IMR-90 (cell line): ENCODE measurements at regions not wholly inside any gene's neighbourhood (a gene's known extent, or its start where the extent isn't known, plus 50 kb on each side); places are given as distances from the start of the nearest gene placed in this dataset.

Experiments used
- ATAC-seq: fragments of 200-7000 bp; cut with Tn5 transposase; 2 replicates; pipeline ENCODE4 v1.9.1; 2020; ENCODE audit warnings: low read depth, mild to moderate bottlenecking, moderate library complexity
- BruUV-seq: library from RNA; stranded (reverse); fragments of 400-500 nt; replicated peaks from 2 replicates; lab custom pipeline; 2021; lab: Mats Ljungman, UMichigan
- CTCF ChIA-PET: fragments of 300-600 bp; formaldehyde crosslinking; extraction: SDS; loops from one replicate; lab custom pipeline; 2021; ENCODE audit warnings: antibody characterized with exemption; lab: Yijun Ruan, JAX
- POLR2A ChIA-PET: fragments of 300-600 bp; sonication (Branson Sonifier 250); formaldehyde crosslinking; loops from one replicate; lab custom pipeline; 2022; ENCODE audit warnings: antibody characterized with exemption; ENCODE audit not compliant: unreplicated experiment; lab: Charles Lee
- DNase-seq: peaks from one replicate; pipeline ENCODE4 v3.0.0; 2013
- H2AFZ ChIP-seq: replicated peaks from 2 replicates; pipeline ENCODE3; 2013; ENCODE audit warnings: low read length, mild to moderate bottlenecking; ENCODE audit not compliant: poor library complexity
- H2AK5ac ChIP-seq: 2 replicates; pipeline ENCODE4 v1.6.1; 2013; ENCODE audit warnings: low read depth, low read length, inconsistent platforms
- H2AK9ac ChIP-seq: replicated peaks from 2 replicates; pipeline ENCODE3; 2013; ENCODE audit warnings: mild to moderate bottlenecking, low read depth, low read length, moderate library complexity; ENCODE audit not compliant: poor library complexity
- H2BK120ac ChIP-seq: 2 replicates; pipeline ENCODE4 v1.6.1; 2013; ENCODE audit warnings: low read depth, low read length, inconsistent platforms
- H2BK15ac ChIP-seq: 3 replicates; pipeline ENCODE4 v1.6.1; 2013; ENCODE audit warnings: low read depth, low read length, inconsistent platforms
- H2BK20ac ChIP-seq: 2 replicates; pipeline ENCODE4 v1.6.1; 2013; ENCODE audit warnings: low read depth, mild to moderate bottlenecking, inconsistent platforms, low read length, moderate library complexity
- H2BK5ac ChIP-seq: 2 replicates; pipeline ENCODE4 v1.6.1; 2013; ENCODE audit warnings: mild to moderate bottlenecking, low read depth, low read length, inconsistent platforms; ENCODE audit not compliant: poor library complexity, severe bottlenecking
- H3K14ac ChIP-seq: replicated peaks from 2 replicates; pipeline ENCODE4 v1.6.1; 2013; ENCODE audit warnings: low read depth, low read length, inconsistent platforms
- H3K18ac ChIP-seq: 2 replicates; pipeline ENCODE4 v1.6.1; 2013; ENCODE audit warnings: low read depth, low read length, control low read depth
- H3K23ac ChIP-seq: 2 replicates; pipeline ENCODE4 v1.6.1; 2013; ENCODE audit warnings: low read depth, low read length, inconsistent platforms
- H3K27ac ChIP-seq: 2 replicates; pipeline ENCODE4 v1.5.1; 2013; ENCODE audit warnings: mild to moderate bottlenecking, control low read depth, low read length; ENCODE audit not compliant: insufficient read depth
- H3K27me3 ChIP-seq: 2 replicates; pipeline ENCODE4 v1.6.1; 2013; ENCODE audit warnings: low read length; ENCODE audit not compliant: control insufficient read depth, insufficient read depth
- H3K36me3 ChIP-seq: 2 replicates; pipeline ENCODE4 v1.6.1; 2013; ENCODE audit warnings: low read length, mixed read lengths; ENCODE audit not compliant: control insufficient read depth, insufficient read depth
- H3K4ac ChIP-seq: 2 replicates; pipeline ENCODE4 v1.6.1; 2013; ENCODE audit warnings: low read depth, low read length, inconsistent platforms
- H3K4me1 ChIP-seq: 2 replicates; pipeline ENCODE4 v1.6.1; 2013; ENCODE audit warnings: low read length, mixed read lengths; ENCODE audit not compliant: control insufficient read depth, insufficient read depth
- H3K4me2 ChIP-seq: 2 replicates; pipeline ENCODE4 v1.6.1; 2013; ENCODE audit warnings: low read depth, mild to moderate bottlenecking, control low read depth, low read length, moderate library complexity
- H3K4me3 ChIP-seq: 2 replicates; pipeline ENCODE4 v1.5.1; 2013; ENCODE audit warnings: low read depth, mild to moderate bottlenecking, control low read depth, low read length, moderate library complexity; ENCODE audit not compliant: insufficient read depth
- H3K56ac ChIP-seq: 2 replicates; pipeline ENCODE4 v1.6.1; 2013; ENCODE audit warnings: low read length, inconsistent platforms; ENCODE audit not compliant: insufficient read depth; ENCODE audit errors: extremely low read depth
- H3K79me1 ChIP-seq, 2 experiments: 2 replicates each; pipeline ENCODE4 v1.6.1; 2013; ENCODE audit warnings: low read length in 2 of 2, inconsistent platforms in 1 of 2, low read depth in 1 of 2
- H3K9ac ChIP-seq: 2 replicates; pipeline ENCODE4 v1.6.1; 2013; ENCODE audit warnings: low read depth, low read length, control low read depth
- H3K9me1 ChIP-seq: 2 replicates; pipeline ENCODE4 v1.6.1; 2013; ENCODE audit warnings: low read length, inconsistent platforms; ENCODE audit not compliant: insufficient read depth
- H3K9me3 ChIP-seq: 2 replicates; pipeline ENCODE4 v1.6.1; 2013; ENCODE audit warnings: low read length; ENCODE audit not compliant: control insufficient read depth, insufficient read depth
- H4K20me1 ChIP-seq: 2 replicates; pipeline ENCODE4 v1.6.1; 2013; ENCODE audit warnings: low read length, inconsistent platforms; ENCODE audit not compliant: insufficient read depth
- H4K5ac ChIP-seq: 2 replicates; pipeline ENCODE4 v1.6.1; 2013; ENCODE audit warnings: mild to moderate bottlenecking, low read depth, low read length, control low read depth
- H4K8ac ChIP-seq, 2 experiments: 2 replicates each; pipeline ENCODE4 v1.6.1; 2013; ENCODE audit warnings: low read depth in 2 of 2, low read length in 2 of 2, control low read depth in 1 of 2, inconsistent platforms in 1 of 2
- H4K91ac ChIP-seq: 2 replicates; pipeline ENCODE4 v1.6.1; 2013; ENCODE audit warnings: low read depth, low read length, inconsistent platforms; ENCODE audit not compliant: insufficient read depth
- BHLHE40 ChIP-seq: fragments of 150-350 bp; IDR thresholded peaks from 2 replicates; pipeline ENCODE4 v1.6.1; 2016; ENCODE audit warnings: mild to moderate bottlenecking, low read depth, low read length
- CEBPB ChIP-seq: IDR thresholded peaks from 2 replicates; pipeline ENCODE4 v1.6.1; 2012; ENCODE audit warnings: low read depth, low read length, improper control_type of control experiment
- CHD1 ChIP-seq: IDR thresholded peaks from 2 replicates; pipeline ENCODE4 v1.6.1; 2012; ENCODE audit warnings: low read depth, low read length, improper control_type of control experiment
- ELK1 ChIP-seq: fragments of 150-350 bp; IDR thresholded peaks from 2 replicates; pipeline ENCODE4 v1.6.1; 2016; ENCODE audit warnings: low read depth, mild to moderate bottlenecking, low read length, moderate library complexity, borderline replicate concordance
- FOS ChIP-seq: fragments of 150-350 bp; IDR thresholded peaks from 2 replicates; pipeline ENCODE4 v1.6.1; 2016; ENCODE audit warnings: low read depth, low read length
- MAFK ChIP-seq: IDR thresholded peaks from 2 replicates; pipeline ENCODE4 v1.6.1; 2012; ENCODE audit warnings: low read depth, low read length, improper control_type of control experiment
- MAZ ChIP-seq: IDR thresholded peaks from 2 replicates; pipeline ENCODE4 v1.6.1; 2012; ENCODE audit warnings: low read depth, mild to moderate bottlenecking, low read length, improper control_type of control experiment, moderate library complexity, borderline replicate concordance
- MXI1 ChIP-seq: IDR thresholded peaks from 2 replicates; pipeline ENCODE4 v1.6.1; 2012; ENCODE audit warnings: low read depth, mild to moderate bottlenecking, low read length, moderate library complexity, borderline replicate concordance
- NFE2L2 ChIP-seq: fragments of 150-350 bp; IDR thresholded peaks from 2 replicates; pipeline ENCODE4 v1.6.1; 2016; ENCODE audit warnings: low read depth, mild to moderate bottlenecking, low read length
- POLR2A ChIP-seq: IDR thresholded peaks from 2 replicates; pipeline ENCODE4 v1.6.1; 2012; ENCODE audit warnings: mild to moderate bottlenecking, low read depth, low read length
- RAD21 ChIP-seq: IDR thresholded peaks from 2 replicates; pipeline ENCODE4 v1.6.1; 2012; ENCODE audit warnings: low read length, improper control_type of control experiment
- RCOR1 ChIP-seq: IDR thresholded peaks from 2 replicates; pipeline ENCODE4 v1.6.1; 2012; ENCODE audit warnings: mild to moderate bottlenecking, low read length, improper control_type of control experiment; ENCODE audit not compliant: insufficient replicate concordance
- RFX5 ChIP-seq: IDR thresholded peaks from 2 replicates; pipeline ENCODE4 v1.8.0; 2012; ENCODE audit warnings: low read depth, mild to moderate bottlenecking, low read length, moderate library complexity
- WGBS, 2 experiments: methylation state at CpG; one replicate each; pipeline versions ENCODE4 v1.1.5 to v1.1.7; 2013; ENCODE audit warnings: missing lambda C conversion rate in 2 of 2; ENCODE audit not compliant: insufficient read length in 1 of 2; ENCODE audit errors: extremely low coverage in 2 of 2; 5-methylcytosine and 5-hydroxymethylcytosine counted together
- dilution Hi-C: fragments of 300-500 bp; cut with HindIII; formaldehyde crosslinking; loops from one replicate; pipeline ENCODE4 v1.14.3; 2018; ENCODE audit warnings: low sequenced_read_pairs; ENCODE audit not compliant: unreplicated experiment
- in situ Hi-C: fragments of 300-500 bp; cut with MboI; formaldehyde crosslinking; loops from 3 replicates; pipeline ENCODE4 v1.14.3; 2019; ENCODE audit warnings: low sequenced_read_pairs, inconsistent platforms, mixed read lengths
- intact Hi-C: fragments of 100-400 bp; cut with micrococcal nuclease; formaldehyde crosslinking; loops from 2 replicates; pipeline ENCODE4 v1.10.0; 2022
- TF ChIP-seq, protein P1 (sequence below): conservative IDR thresholded peaks from 2 replicates; pipeline ENCODE4 v1.5.1; 2012; ENCODE audit warnings: mild to moderate bottlenecking, low read depth, low read length, improper control_type of control experiment
- TF ChIP-seq, protein P2 (sequence below): fragments of 150-350 bp; IDR thresholded peaks from 2 replicates; pipeline ENCODE4 v1.6.1; 2017; ENCODE audit warnings: mild to moderate bottlenecking, antibody characterized with exemption, low read length, low read depth

GRCh38 chr5:174575043-174575442 is 149.3 kb upstream of the MSX2 start (continued):
- no peak for TF ChIP-seq MXI1
- no peak for TF ChIP-seq POLR2A
- no peak for TF ChIP-seq RCOR1
- TF ChIP-seq MAFK = no peak
- TF ChIP-seq BHLHE40 = no peak

DNA sequence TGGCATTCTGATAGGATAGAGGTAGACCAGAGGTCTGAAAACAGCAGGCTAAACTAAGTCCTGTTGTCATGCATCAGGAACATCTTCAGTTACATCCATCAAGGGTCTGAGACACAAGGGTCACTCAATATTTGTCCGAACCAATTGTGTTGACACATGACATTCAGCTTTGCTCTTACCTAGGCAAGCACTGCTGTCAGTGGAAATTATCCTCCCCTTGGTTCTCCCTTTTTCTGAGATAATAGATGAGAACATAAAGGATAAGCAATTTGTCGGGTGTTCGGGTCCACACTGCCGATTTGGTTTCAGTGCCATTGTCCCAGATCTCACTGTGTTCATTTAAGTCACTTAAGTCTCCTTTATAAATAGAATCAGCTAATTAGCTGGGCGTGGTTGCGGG is 148.3 kb upstream of the MSX2 start:
- Histone ChIP-seq H2BK120ac (no peak overlapping the region), H4K91ac (no peak overlapping the region)
- intact Hi-C loops = no loop called here
- no peak for TF ChIP-seq RFX5
- TF ChIP-seq FOS = no peak
- no peak for TF ChIP-seq RCOR1
- TF ChIP-seq NFE2L2 = no peak
- no peak for TF ChIP-seq BHLHE40
- TF ChIP-seq MAZ = no peak
- TF ChIP-seq POLR2A = no peak
- no peak for TF ChIP-seq CEBPB
- TF ChIP-seq MAFK = no peak
- TF ChIP-seq, protein P1, sequence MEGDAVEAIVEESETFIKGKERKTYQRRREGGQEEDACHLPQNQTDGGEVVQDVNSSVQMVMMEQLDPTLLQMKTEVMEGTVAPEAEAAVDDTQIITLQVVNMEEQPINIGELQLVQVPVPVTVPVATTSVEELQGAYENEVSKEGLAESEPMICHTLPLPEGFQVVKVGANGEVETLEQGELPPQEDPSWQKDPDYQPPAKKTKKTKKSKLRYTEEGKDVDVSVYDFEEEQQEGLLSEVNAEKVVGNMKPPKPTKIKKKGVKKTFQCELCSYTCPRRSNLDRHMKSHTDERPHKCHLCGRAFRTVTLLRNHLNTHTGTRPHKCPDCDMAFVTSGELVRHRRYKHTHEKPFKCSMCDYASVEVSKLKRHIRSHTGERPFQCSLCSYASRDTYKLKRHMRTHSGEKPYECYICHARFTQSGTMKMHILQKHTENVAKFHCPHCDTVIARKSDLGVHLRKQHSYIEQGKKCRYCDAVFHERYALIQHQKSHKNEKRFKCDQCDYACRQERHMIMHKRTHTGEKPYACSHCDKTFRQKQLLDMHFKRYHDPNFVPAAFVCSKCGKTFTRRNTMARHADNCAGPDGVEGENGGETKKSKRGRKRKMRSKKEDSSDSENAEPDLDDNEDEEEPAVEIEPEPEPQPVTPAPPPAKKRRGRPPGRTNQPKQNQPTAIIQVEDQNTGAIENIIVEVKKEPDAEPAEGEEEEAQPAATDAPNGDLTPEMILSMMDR = no peak
- TF ChIP-seq, protein P2, sequence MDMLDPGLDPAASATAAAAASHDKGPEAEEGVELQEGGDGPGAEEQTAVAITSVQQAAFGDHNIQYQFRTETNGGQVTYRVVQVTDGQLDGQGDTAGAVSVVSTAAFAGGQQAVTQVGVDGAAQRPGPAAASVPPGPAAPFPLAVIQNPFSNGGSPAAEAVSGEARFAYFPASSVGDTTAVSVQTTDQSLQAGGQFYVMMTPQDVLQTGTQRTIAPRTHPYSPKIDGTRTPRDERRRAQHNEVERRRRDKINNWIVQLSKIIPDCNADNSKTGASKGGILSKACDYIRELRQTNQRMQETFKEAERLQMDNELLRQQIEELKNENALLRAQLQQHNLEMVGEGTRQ = no peak
- TF ChIP-seq RAD21 = no peak
- TF ChIP-seq ELK1 = no peak
- no peak for TF ChIP-seq CHD1
- no peak for TF ChIP-seq MXI1

More for the DNA sequence above, 148.3 kb upstream of the MSX2 start:
- H4K8ac ChIP-seq = no peak overlapping the region
- no peaks in the 10 kb centered on the region for H3K9me3 ChIP-seq
- no TSS peak for BruUV-seq
- no peak overlapping the region for H3K4me3 ChIP-seq
- H3K27me3 ChIP-seq = no peaks in the 10 kb centered on the region
- no peak for ATAC-seq
- ChIA-PET POLR2A (no interaction called here), CTCF (no interaction called here)
- H3K56ac ChIP-seq = no peak overlapping the region
- no peak for DNase-seq
- H3K79me1 ChIP-seq = no peaks in the 10 kb centered on the region
- no peak overlapping the region for H3K27ac ChIP-seq
- peaks cover 10% of the 10 kb centered on the region for H3K4me1 ChIP-seq
- no peak overlapping the region for H2AK5ac ChIP-seq
- in situ Hi-C loops = no loop called here
- no peak overlapping the region for H3K4ac ChIP-seq
- WGBS, 2 experiments = no CpG with 5 or more reads among the region's 6 CpGs
- H3K18ac ChIP-seq = no peak overlapping the region
- no peak overlapping the region for H3K9ac ChIP-seq
- no peak overlapping the region for H2BK20ac ChIP-seq
- no peak overlapping the region for H2BK5ac ChIP-seq
- no peak overlapping the region for H3K14ac ChIP-seq
- H2AK9ac ChIP-seq = no peak overlapping the region
- no peak overlapping the region for H3K4me2 ChIP-seq
- no peak overlapping the region for H3K23ac ChIP-seq
- H2BK15ac ChIP-seq = no peak overlapping the region
- no peaks in the 10 kb centered on the region for H3K36me3 ChIP-seq
- H4K5ac ChIP-seq = no peak overlapping the region
- dilution Hi-C loops = no loop called here
- no peaks in the 10 kb centered on the region for H4K20me1 ChIP-seq
- no peak overlapping the region for H2AFZ ChIP-seq
- peaks cover 3% of the 10 kb centered on the region for H3K9me1 ChIP-seq
